ENCODE measurements at regions not wholly inside any gene's neighbourhood (a gene's known extent, or its start where the extent isn't known, plus 50 kb on each side); places are given as distances from the start of the nearest gene placed in this dataset.
"Not testable (repeated sequence)": the region's sequence is repeated elsewhere in the genome, so short reads cannot be mapped to it uniquely, and the experiment has no call there.

- DNase-seq (ENCODE audit: low read depth, low spot score): peak; percentile 71
These were observed 575.3 kb downstream of the IPMK start for GRCh38 chr10:57692255-57692980.

- no peak for DNase-seq (ENCODE audit: low read depth, low spot score)
These were observed 577.9 kb downstream of the IPMK start for GRCh38 chr10:57689596-57690297.

GRCh38 chr10:57679916-57680315 lies 587.8 kb downstream of the IPMK start:
- DNase-seq (ENCODE audit: low read depth, low spot score): no peak

- DNase-seq (ENCODE audit: low read depth, low spot score): no peak
These were observed 592.6 kb downstream of the IPMK start for GRCh38 chr10:57675125-57675524.

- DNase-seq (ENCODE audit: low read depth, low spot score): no peak
These were observed 594.2 kb downstream of the IPMK start for GRCh38 chr10:57673446-57673960.

- DNase-seq (ENCODE audit: low read depth, low spot score): no peak
These were observed 602.9 kb downstream of the IPMK start for GRCh38 chr10:57664815-57665214.

GRCh38 chr10:57663401-57663800 lies 604.3 kb downstream of the IPMK start:
- DNase-seq (ENCODE audit: low read depth, low spot score): no peak

- no peak for DNase-seq (ENCODE audit: low read depth, low spot score)
These were observed 606.5 kb downstream of the IPMK start for GRCh38 chr10:57661206-57661605.

GRCh38 chr10:57657164-57657765 lies 610.4 kb downstream of the IPMK start:
- DNase-seq (ENCODE audit: low read depth, low spot score): peak; percentile 40

- no peak for DNase-seq (ENCODE audit: low read depth, low spot score)
These were observed 612.8 kb downstream of the IPMK start for GRCh38 chr10:57654856-57655255.

GRCh38 chr10:57645108-57645507 lies 622.6 kb downstream of the IPMK start:
- not testable (repeated sequence) for DNase-seq (ENCODE audit: low read depth, low spot score)

- no peak for DNase-seq (ENCODE audit: low read depth, low spot score)
These were observed 629.3 kb downstream of the IPMK start for GRCh38 chr10:57638411-57638810.

- DNase-seq (ENCODE audit: low read depth, low spot score): no peak
These were observed 639.0 kb downstream of the IPMK start for GRCh38 chr10:57628592-57629284.

- DNase-seq (ENCODE audit: low read depth, low spot score): no peak
These were observed 640.0 kb downstream of the IPMK start for GRCh38 chr10:57627642-57628178.

- DNase-seq (ENCODE audit: low read depth, low spot score): no peak
These were observed 642.7 kb downstream of the IPMK start for GRCh38 chr10:57624856-57625592.

GRCh38 chr10:57624066-57624465 lies 643.6 kb downstream of the IPMK start:
- no peak for DNase-seq (ENCODE audit: low read depth, low spot score)

GRCh38 chr10:57621466-57621865 lies 646.2 kb downstream of the IPMK start:
- DNase-seq (ENCODE audit: low read depth, low spot score): no peak

GRCh38 chr10:57605948-57606485 lies 661.7 kb downstream of the IPMK start:
- DNase-seq (ENCODE audit: low read depth, low spot score): no peak

GRCh38 chr10:57599440-57599839 lies 668.3 kb downstream of the IPMK start:
- no peak for DNase-seq (ENCODE audit: low read depth, low spot score)

GRCh38 chr10:57593983-57594573 lies 673.6 kb downstream of the IPMK start:
- DNase-seq (ENCODE audit: low read depth, low spot score): no peak
